Parathyroid adenoma (tissue), 2 donors: ENCODE measurements at regions not wholly inside any gene's neighbourhood (a gene's known extent, or its start where the extent isn't known, plus 50 kb on each side); places are given as distances from the start of the nearest gene placed in this dataset.

Experiments
- H2AFZ ChIP-seq: fragments of 300-600 bp; sonication (generic); one replicate; pipeline ENCODE4 v1.7.0; 2017; ENCODE audit warnings: antibody characterized with exemption, mild to moderate bottlenecking
- H3K27ac ChIP-seq: fragments of 300-600 bp; sonication (generic); one replicate; pipeline ENCODE4 v1.7.0; 2017
- H3K27me3 ChIP-seq: fragments of 300-600 bp; sonication (generic); one replicate; pipeline ENCODE4 v1.7.0; 2017; ENCODE audit warnings: low read length; ENCODE audit not compliant: control insufficient read depth, insufficient read depth
- H3K36me3 ChIP-seq: fragments of 300-600 bp; sonication (generic); one replicate; pipeline ENCODE4 v1.7.0; 2017; ENCODE audit warnings: low read length; ENCODE audit not compliant: control insufficient read depth, insufficient read depth
- H3K4me1 ChIP-seq: fragments of 300-600 bp; sonication (generic); one replicate; pipeline ENCODE4 v1.7.0; 2017; ENCODE audit warnings: control low read depth
- H3K4me2 ChIP-seq: fragments of 300-600 bp; sonication (generic); one replicate; pipeline ENCODE4 v1.7.0; 2017; ENCODE audit warnings: low read length
- H3K4me3 ChIP-seq: fragments of 300-600 bp; sonication (generic); one replicate; pipeline ENCODE4 v1.7.0; 2017; ENCODE audit warnings: low read depth, low read length
- H3K79me2 ChIP-seq: fragments of 300-600 bp; sonication (generic); one replicate; pipeline ENCODE4 v1.7.0; 2017; ENCODE audit warnings: control low read depth
- H3K9ac ChIP-seq: fragments of 300-600 bp; sonication (generic); one replicate; pipeline ENCODE4 v1.7.0; 2017; ENCODE audit warnings: mild to moderate bottlenecking
- H3K9me3 ChIP-seq: fragments of 300-600 bp; sonication (generic); one replicate; pipeline ENCODE4 v1.7.0; 2017; ENCODE audit warnings: low read length; ENCODE audit not compliant: control insufficient read depth
- TF ChIP-seq, protein P1 (sequence below): fragments of 300-600 bp; sonication (generic); IDR thresholded peaks from one replicate; pipeline ENCODE4 v1.7.0; 2017; ENCODE audit warnings: antibody characterized with exemption, mild to moderate bottlenecking
- donor health status: primary hyperparathyroidism.

- TF ChIP-seq, protein P1, sequence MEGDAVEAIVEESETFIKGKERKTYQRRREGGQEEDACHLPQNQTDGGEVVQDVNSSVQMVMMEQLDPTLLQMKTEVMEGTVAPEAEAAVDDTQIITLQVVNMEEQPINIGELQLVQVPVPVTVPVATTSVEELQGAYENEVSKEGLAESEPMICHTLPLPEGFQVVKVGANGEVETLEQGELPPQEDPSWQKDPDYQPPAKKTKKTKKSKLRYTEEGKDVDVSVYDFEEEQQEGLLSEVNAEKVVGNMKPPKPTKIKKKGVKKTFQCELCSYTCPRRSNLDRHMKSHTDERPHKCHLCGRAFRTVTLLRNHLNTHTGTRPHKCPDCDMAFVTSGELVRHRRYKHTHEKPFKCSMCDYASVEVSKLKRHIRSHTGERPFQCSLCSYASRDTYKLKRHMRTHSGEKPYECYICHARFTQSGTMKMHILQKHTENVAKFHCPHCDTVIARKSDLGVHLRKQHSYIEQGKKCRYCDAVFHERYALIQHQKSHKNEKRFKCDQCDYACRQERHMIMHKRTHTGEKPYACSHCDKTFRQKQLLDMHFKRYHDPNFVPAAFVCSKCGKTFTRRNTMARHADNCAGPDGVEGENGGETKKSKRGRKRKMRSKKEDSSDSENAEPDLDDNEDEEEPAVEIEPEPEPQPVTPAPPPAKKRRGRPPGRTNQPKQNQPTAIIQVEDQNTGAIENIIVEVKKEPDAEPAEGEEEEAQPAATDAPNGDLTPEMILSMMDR, result no peak
- H3K27ac ChIP-seq, result no peak overlapping the region
Observed at GRCh38 chr2:219969508-219969907, 342.1 kb downstream of the SLC4A3 start.

GRCh38 chr2:219973136-219973535 is 345.7 kb downstream of the SLC4A3 start:
- TF ChIP-seq, protein P1, result no peak
- no peak overlapping the region for H3K27ac ChIP-seq

More at GRCh38 chr2:219969508-219969907, 342.1 kb downstream of the SLC4A3 start:
- Histone ChIP-seq H3K79me2 (no peaks in the 10 kb centered on the region), H3K4me1 (no peaks in the 10 kb centered on the region), H3K36me3 (no peaks in the 10 kb centered on the region), H3K9ac (no peak overlapping the region), H3K4me3 (no peak overlapping the region), H3K4me2 (no peak overlapping the region), H3K9me3 (no peaks in the 10 kb centered on the region), H3K27me3 (no peaks in the 10 kb centered on the region), H2AFZ (no peak overlapping the region)

GRCh38 chr2:219976871-219977270 is 349.4 kb downstream of the SLC4A3 start:
- H3K27me3 ChIP-seq, result no peaks in the 10 kb centered on the region
- no peaks in the 10 kb centered on the region for H3K4me1 ChIP-seq
- H3K27ac ChIP-seq, result no peak overlapping the region
- H2AFZ ChIP-seq, result no peak overlapping the region
- H3K9me3 ChIP-seq, result no peaks in the 10 kb centered on the region
- TF ChIP-seq, protein P1, result no peak
- no peak overlapping the region for H3K4me3 ChIP-seq
- H3K4me2 ChIP-seq, result no peak overlapping the region
- no peaks in the 10 kb centered on the region for H3K36me3 ChIP-seq
- H3K9ac ChIP-seq, result no peak overlapping the region
- H3K79me2 ChIP-seq, result no peaks in the 10 kb centered on the region

More at GRCh38 chr2:219973136-219973535, 345.7 kb downstream of the SLC4A3 start:
- no peaks in the 10 kb centered on the region for H3K79me2 ChIP-seq
- no peaks in the 10 kb centered on the region for H3K9me3 ChIP-seq
- H3K9ac ChIP-seq, result no peak overlapping the region
- H2AFZ ChIP-seq, result no peak overlapping the region
- no peaks in the 10 kb centered on the region for H3K27me3 ChIP-seq
- H3K4me1 ChIP-seq, result no peaks in the 10 kb centered on the region
- no peaks in the 10 kb centered on the region for H3K36me3 ChIP-seq
- no peak overlapping the region for H3K4me2 ChIP-seq
- no peak overlapping the region for H3K4me3 ChIP-seq

GRCh38 chr2:219980638-219981037 is 353.2 kb downstream of the SLC4A3 start:
- Histone ChIP-seq H3K4me2 (no peak overlapping the region), H3K9ac (no peak overlapping the region), H3K27me3 (no peaks in the 10 kb centered on the region), H3K9me3 (no peaks in the 10 kb centered on the region), H3K36me3 (no peaks in the 10 kb centered on the region), H3K27ac (no peak overlapping the region), H2AFZ (no peak overlapping the region), H3K4me3 (no peak overlapping the region), H3K79me2 (no peaks in the 10 kb centered on the region), H3K4me1 (no peaks in the 10 kb centered on the region)
- TF ChIP-seq, protein P1, result no peak

GRCh38 chr2:219983836-219984235 is 356.4 kb downstream of the SLC4A3 start:
- TF ChIP-seq, protein P1, result no peak
- Histone ChIP-seq H3K27ac (no peak overlapping the region), H3K4me1 (no peaks in the 10 kb centered on the region), H2AFZ (no peak overlapping the region), H3K27me3 (no peaks in the 10 kb centered on the region), H3K4me2 (no peak overlapping the region), H3K79me2 (no peaks in the 10 kb centered on the region), H3K9me3 (no peaks in the 10 kb centered on the region), H3K36me3 (no peaks in the 10 kb centered on the region), H3K9ac (no peak overlapping the region), H3K4me3 (no peak overlapping the region)
